ENCODE measurements at regions not wholly inside any gene's neighbourhood (a gene's known extent, or its start where the extent isn't known, plus 50 kb on each side); places are given as distances from the start of the nearest gene placed in this dataset.

- Mint-ChIP-seq H3K4me1 (ENCODE audit: low read depth, unreplicated experiment) (no peaks in the 10 kb centered on the region), H3K9me3 (ENCODE audit: unreplicated experiment) (no peaks in the 10 kb centered on the region), H3K36me3 (ENCODE audit: insufficient read depth, unreplicated experiment) (no peaks in the 10 kb centered on the region), H3K27me3 (ENCODE audit: insufficient read depth, unreplicated experiment) (no peaks in the 10 kb centered on the region), H3K4me3 (ENCODE audit: unreplicated experiment) (no peak overlapping the region), H3K27ac (ENCODE audit: unreplicated experiment) (no peak overlapping the region)
- Histone ChIP-seq H3K4me3 (ENCODE audit: low read depth, low read length) (no peak overlapping the region), H3K36me3 (ENCODE audit: control insufficient read depth, insufficient read depth, low read length) (no peaks in the 10 kb centered on the region), H3K4me1 (0 out of 2 replicates have a peak, but pooled peaks cover 6% of the 10 kb centered on the region), H3K27me3 (replicated peaks; ENCODE audit: control insufficient read depth, insufficient read depth, low read length) (no peaks in the 10 kb centered on the region), H3K9me3 (no peaks in the 10 kb centered on the region)
- POLR2A ChIA-PET: no interaction called here
- CTCF ChIA-PET: no interaction called here
- no TSS peak for BruUV-seq (replicated peaks)
- no peak for DNase-seq
- intact Hi-C loops (cut with micrococcal nuclease; ENCODE audit: unreplicated experiment): no loop called here
- TF ChIP-seq CTCF (IDR thresholded peaks at IDR 0.05; ENCODE audit: insufficient read depth in 1 of 2, low read depth in 1 of 2, low read length in 1 of 2, severe bottlenecking in 1 of 2, unreplicated experiment in 1 of 2): no peak
Measured at GRCh38 chr3:64878362-64878761, 190.6 kb upstream of the ADAMTS9 start.

GRCh38 chr3:64873400-64873799, 185.6 kb upstream of the ADAMTS9 start:
- H3K4me3 ChIP-seq (ENCODE audit: low read depth, low read length): no peak overlapping the region
- BruUV-seq (replicated peaks): no TSS peak
- no peak for DNase-seq
- ChIA-PET CTCF (no interaction called here), POLR2A (no interaction called here)
- Mint-ChIP-seq H3K9me3 (ENCODE audit: unreplicated experiment) (no peaks in the 10 kb centered on the region), H3K27me3 (ENCODE audit: insufficient read depth, unreplicated experiment) (no peaks in the 10 kb centered on the region), H3K4me3 (ENCODE audit: unreplicated experiment) (no peak overlapping the region), H3K36me3 (ENCODE audit: insufficient read depth, unreplicated experiment) (no peaks in the 10 kb centered on the region), H3K27ac (ENCODE audit: unreplicated experiment) (no peak overlapping the region), H3K4me1 (ENCODE audit: low read depth, unreplicated experiment) (no peaks in the 10 kb centered on the region)
- H3K4me1 ChIP-seq: 0 out of 2 replicates have a peak, but pooled peaks cover 6% of the 10 kb centered on the region
- TF ChIP-seq CTCF (IDR thresholded peaks at IDR 0.05; ENCODE audit: insufficient read depth in 1 of 2, low read depth in 1 of 2, low read length in 1 of 2, severe bottlenecking in 1 of 2, unreplicated experiment in 1 of 2): no peak
- no peaks in the 10 kb centered on the region for H3K36me3 ChIP-seq (ENCODE audit: control insufficient read depth, insufficient read depth, low read length)
- intact Hi-C loops (cut with micrococcal nuclease; ENCODE audit: unreplicated experiment): no loop called here
- no peaks in the 10 kb centered on the region for H3K9me3 ChIP-seq
- H3K27me3 ChIP-seq (replicated peaks; ENCODE audit: control insufficient read depth, insufficient read depth, low read length): no peaks in the 10 kb centered on the region

- CTCF ChIA-PET: interaction anchor here (0.6 kb wide), 1 partner anchor 130 kb away, joined by 10 read pairs; no protein-coding TSS in a partner anchor
- no peaks in the 10 kb centered on the region for H3K4me1 ChIP-seq
- no peaks in the 10 kb centered on the region for H3K27me3 Mint-ChIP-seq (ENCODE audit: insufficient read depth, unreplicated experiment)
- H3K4me1 Mint-ChIP-seq (ENCODE audit: low read depth, unreplicated experiment): no peaks in the 10 kb centered on the region
- H3K36me3 ChIP-seq (ENCODE audit: control insufficient read depth, insufficient read depth, low read length): no peaks in the 10 kb centered on the region
- BruUV-seq (replicated peaks): no TSS peak
- H3K27ac Mint-ChIP-seq (ENCODE audit: unreplicated experiment): no peak overlapping the region
- POLR2A ChIA-PET: no interaction called here
- H3K9me3 Mint-ChIP-seq (ENCODE audit: unreplicated experiment): no peaks in the 10 kb centered on the region
- H3K9me3 ChIP-seq: no peaks in the 10 kb centered on the region
- no peaks in the 10 kb centered on the region for H3K27me3 ChIP-seq (replicated peaks; ENCODE audit: control insufficient read depth, insufficient read depth, low read length)
- H3K36me3 Mint-ChIP-seq (ENCODE audit: insufficient read depth, unreplicated experiment): no peaks in the 10 kb centered on the region
- H3K4me3 Mint-ChIP-seq (ENCODE audit: unreplicated experiment): no peak overlapping the region
- no peak overlapping the region for H3K4me3 ChIP-seq (ENCODE audit: low read depth, low read length)
- intact Hi-C loops (cut with micrococcal nuclease; ENCODE audit: unreplicated experiment): no loop called here
- DNase-seq: no peak
- TF ChIP-seq CTCF (IDR thresholded peaks at IDR 0.05; ENCODE audit: insufficient read depth in 1 of 2, low read depth in 1 of 2, low read length in 1 of 2, severe bottlenecking in 1 of 2, unreplicated experiment in 1 of 2): no peak
Measured at GRCh38 chr3:64872345-64872744, 184.5 kb upstream of the ADAMTS9 start.

Measured in Caco-2 (cell line).